H1 (cell line): ENCODE measurements at regions not wholly inside any gene's neighbourhood (a gene's known extent, or its start where the extent isn't known, plus 50 kb on each side); places are given as distances from the start of the nearest gene placed in this dataset.

Experiments used
- CTCF ChIA-PET: fragments of 300-600 bp; sonication (Branson Sonifier 250); formaldehyde crosslinking; loops from one replicate; lab custom pipeline; 2021; ENCODE audit not compliant: partially characterized antibody; lab: Charles Lee
- POLR2A ChIA-PET: fragments of 300-600 bp; sonication (Branson Sonifier 250); formaldehyde crosslinking; loops from one replicate; lab custom pipeline; 2021; ENCODE audit warnings: inconsistent platforms; ENCODE audit not compliant: partially characterized antibody; lab: Charles Lee
- DNase-seq, 2 experiments: peaks; one replicate each; pipeline versions ENCODE4 v3.0.0 to v3.0.0-alpha.2; 2010 to 2022; ENCODE audit warnings: low spot score in 2 of 2, low read depth in 1 of 2, mixed read lengths in 1 of 2
- FAIRE-seq: peaks from 2 replicates; lab custom pipeline; 2011; peaks lifted over from hg19 to GRCh38; lab: Jason Lieb, UNC
- H2AFZ ChIP-seq: 2 replicates; pipeline ENCODE4 v1.8.1; 2012; ENCODE audit warnings: low read length, inconsistent platforms
- H2AK5ac ChIP-seq: 2 replicates; pipeline ENCODE4 v1.6.1; 2013; ENCODE audit warnings: low read depth, low read length
- H2BK120ac ChIP-seq: replicated peaks from 2 replicates; pipeline ENCODE3; 2013; ENCODE audit warnings: low read depth, low read length, inconsistent platforms
- H2BK12ac ChIP-seq: 2 replicates; pipeline ENCODE4 v1.6.1; 2013; ENCODE audit warnings: low read depth, low read length
- H2BK15ac ChIP-seq: 2 replicates; pipeline ENCODE4 v1.6.1; 2013; ENCODE audit warnings: low read length
- H2BK20ac ChIP-seq: 2 replicates; pipeline ENCODE4 v1.6.1; 2013; ENCODE audit warnings: low read length
- H2BK5ac ChIP-seq: 2 replicates; pipeline ENCODE4 v1.6.1; 2013; ENCODE audit warnings: low read depth, low read length
- H3K14ac ChIP-seq: 2 replicates; pipeline ENCODE4 v1.6.1; 2013; ENCODE audit warnings: inconsistent platforms; ENCODE audit not compliant: insufficient read length
- H3K18ac ChIP-seq: 2 replicates; pipeline ENCODE4 v1.6.1; 2013; ENCODE audit warnings: low read length; ENCODE audit errors: extremely low read depth
- H3K23ac ChIP-seq: 2 replicates; pipeline ENCODE4 v1.6.1; 2013; ENCODE audit warnings: inconsistent platforms; ENCODE audit not compliant: insufficient read length
- H3K23me2 ChIP-seq: 2 replicates; pipeline ENCODE4 v1.6.1; 2013; ENCODE audit warnings: low read depth, low read length
- H3K27ac ChIP-seq: 2 replicates; pipeline ENCODE4 v1.6.1; 2011; ENCODE audit warnings: low read depth, low read length, inconsistent platforms
- H3K27me3 ChIP-seq, 4 experiments: replicated peaks in 1 of 4; 1 replicate in 1 of 4; 2 replicates in 3 of 4; pipeline versions ENCODE4 v1.6.1 to v1.8.1; 2011 to 2013; ENCODE audit warnings: low read length in 3 of 4, mild to moderate bottlenecking in 3 of 4, inconsistent platforms in 2 of 4, mixed read lengths in 2 of 4, moderate library complexity in 1 of 4; ENCODE audit not compliant: control insufficient read depth in 3 of 4, insufficient read depth in 3 of 4; ENCODE audit errors: extremely low read depth in 1 of 4
- H3K36me3 ChIP-seq, 4 experiments: 2 replicates each; pipeline versions ENCODE4 v1.6.1 to v1.8.1; 2011 to 2013; ENCODE audit warnings: mild to moderate bottlenecking in 4 of 4, low read length in 3 of 4, moderate library complexity in 2 of 4, control low read depth in 1 of 4, inconsistent platforms in 1 of 4; ENCODE audit not compliant: insufficient read depth in 4 of 4, control insufficient read depth in 2 of 4
- H3K4ac ChIP-seq: replicated peaks from 2 replicates; pipeline ENCODE3; 2013; ENCODE audit warnings: low read length, low read depth, mixed read lengths, inconsistent platforms; ENCODE audit not compliant: insufficient read length
- H3K4me1 ChIP-seq, 4 experiments: replicated peaks in 1 of 4; 1 replicate in 1 of 4; 2 replicates in 3 of 4; pipeline versions ENCODE4 v1.6.1 to v1.8.1; 2011 to 2013; ENCODE audit warnings: low read length in 3 of 4, inconsistent platforms in 2 of 4, mixed read lengths in 1 of 4; ENCODE audit not compliant: insufficient read depth in 4 of 4, control insufficient read depth in 3 of 4
- H3K4me2 ChIP-seq, 2 experiments: 2 replicates each; pipeline versions ENCODE4 v1.6.1 to v1.8.1; 2011 to 2013; ENCODE audit warnings: low read depth in 2 of 2, low read length in 2 of 2, control low read depth in 1 of 2, inconsistent platforms in 1 of 2, mild to moderate bottlenecking in 1 of 2; ENCODE audit not compliant: insufficient read depth in 1 of 2
- H3K4me3 ChIP-seq, 4 experiments: fragments of 200-600, 300-600 bp in 1 of 4; sonication (generic), shearing (Covaris generic), sonication (Bioruptor Twin) in 1 of 4; 2 replicates each; pipeline versions ENCODE4 v1.5.1 to v1.8.1; 2011 to 2016; ENCODE audit warnings: low read length in 4 of 4, low read depth in 3 of 4, control low read depth in 2 of 4, inconsistent platforms in 2 of 4, mild to moderate bottlenecking in 2 of 4, mixed read lengths in 1 of 4, moderate library complexity in 1 of 4; ENCODE audit not compliant: insufficient read depth in 2 of 4; ENCODE audit errors: extremely low read depth in 1 of 4
- H3K56ac ChIP-seq: replicated peaks from 2 replicates; pipeline ENCODE3; 2013; ENCODE audit warnings: low read depth, mild to moderate bottlenecking, mixed read lengths, low read length, inconsistent platforms; ENCODE audit not compliant: insufficient read length
- H3K79me1 ChIP-seq: 2 replicates; pipeline ENCODE4 v1.6.1; 2013; ENCODE audit warnings: low read depth, low read length, control low read depth
- H3K79me2 ChIP-seq, 2 experiments: 2 replicates each; pipeline versions ENCODE4 v1.6.1 to v1.8.1; 2012 to 2013; ENCODE audit warnings: low read length in 2 of 2, mild to moderate bottlenecking in 2 of 2, inconsistent platforms in 1 of 2; ENCODE audit not compliant: insufficient read depth in 2 of 2, control insufficient read depth in 1 of 2
- H3K9ac ChIP-seq, 4 experiments: replicated peaks in 1 of 4; 1 replicate in 1 of 4; 2 replicates in 3 of 4; pipeline versions ENCODE4 v1.6.1 to v1.8.1; 2011 to 2013; ENCODE audit warnings: low read depth in 3 of 4, low read length in 3 of 4, control low read depth in 2 of 4, mild to moderate bottlenecking in 2 of 4, moderate library complexity in 2 of 4, inconsistent platforms in 1 of 4; ENCODE audit errors: extremely low read depth in 1 of 4
- H3K9me3 ChIP-seq, 2 experiments: 2 replicates each; pipeline versions ENCODE4 v1.6.1 to v1.8.1; 2012 to 2013; ENCODE audit warnings: mild to moderate bottlenecking in 2 of 2, moderate library complexity in 2 of 2, control low read depth in 1 of 2, inconsistent platforms in 1 of 2, low read depth in 1 of 2, low read length in 1 of 2, mixed read lengths in 1 of 2; ENCODE audit not compliant: insufficient read depth in 2 of 2
- H4K20me1 ChIP-seq, 2 experiments: replicated peaks in 1 of 2; 2 replicates each; pipeline versions ENCODE3 to v1.8.1; 2011 to 2013; ENCODE audit warnings: inconsistent platforms in 2 of 2, low read length in 2 of 2, mild to moderate bottlenecking in 1 of 2; ENCODE audit not compliant: insufficient read depth in 2 of 2, control insufficient read depth in 1 of 2
- H4K5ac ChIP-seq: 2 replicates; pipeline ENCODE4 v1.6.1; 2013; ENCODE audit warnings: low read length, low read depth, mixed read lengths, inconsistent platforms; ENCODE audit not compliant: insufficient read length
- H4K8ac ChIP-seq: 2 replicates; pipeline ENCODE4 v1.8.0; 2013; ENCODE audit warnings: mild to moderate bottlenecking, moderate library complexity, low read length, inconsistent platforms; ENCODE audit not compliant: insufficient read depth; ENCODE audit errors: extremely low read depth
- H4K91ac ChIP-seq: replicated peaks from 2 replicates; pipeline ENCODE3; 2013; ENCODE audit warnings: low read length, mixed read lengths, inconsistent platforms; ENCODE audit not compliant: insufficient read length
- JUN ChIP-seq: IDR thresholded peaks from 2 replicates; pipeline ENCODE4 v1.6.1; 2011; ENCODE audit warnings: low read depth, mild to moderate bottlenecking, improper control_type of control experiment, low read length
- SAP30 ChIP-seq: fragments of 300-600 bp; sonication (generic); IDR thresholded peaks from 2 replicates; pipeline ENCODE4 v1.7.1; 2012; ENCODE audit warnings: low read length, moderate library complexity, mild to moderate bottlenecking, inconsistent platforms; ENCODE audit not compliant: insufficient read depth, insufficient replicate concordance
- SIX5 ChIP-seq: IDR thresholded peaks from 2 replicates; pipeline ENCODE4 v1.6.1; 2011; ENCODE audit warnings: mild to moderate bottlenecking, low read depth, low read length
- SP4 ChIP-seq: IDR thresholded peaks from 2 replicates; pipeline ENCODE4 v1.6.1; 2012; ENCODE audit warnings: low read length, inconsistent platforms
- WGBS, 2 experiments: shearing (Covaris generic) in 1 of 2; methylation state at CpG; one replicate each; pipeline versions ENCODE4 v1.1.6 to v1.1.7; 2013 to 2015; ENCODE audit warnings: low lambda C conversion rate in 2 of 2, mixed read lengths in 2 of 2, inconsistent platforms in 1 of 2, low coverage in 1 of 2, missing lambda C conversion rate in 1 of 2; ENCODE audit not compliant: insufficient replicate concordance in 2 of 2, insufficient coverage in 1 of 2, insufficient read length in 1 of 2; ENCODE audit errors: extremely low coverage in 1 of 2, missing lambda C conversion rate in 1 of 2; 5-methylcytosine and 5-hydroxymethylcytosine counted together

- no peaks in the 10 kb centered on the region for H3K23me2 ChIP-seq
- FAIRE-seq = no peak
- no peak overlapping the region; the same call in 1 of the 2 replicates for H2BK15ac ChIP-seq
- peak overlapping the region in 1 of 4 experiments; percentile 31; a peak in 1 of 8 replicates for H3K4me3 ChIP-seq
- no peak overlapping the region for H2BK5ac ChIP-seq
- POLR2A ChIA-PET = interaction anchor here (1.1 to 1.5 kb wide), 3 partner anchors 9 to 99 kb away, joined by 4 to 5 read pairs (median 4); no protein-coding TSS in a partner anchor
- no peak overlapping the region for H3K4ac ChIP-seq
- no peak overlapping the region for H3K9ac ChIP-seq
- no peak overlapping the region for H3K56ac ChIP-seq
- peak overlapping the region; percentile 51 for H4K91ac ChIP-seq
- TF ChIP-seq SP4 = no peak
- TF ChIP-seq SIX5 = no peak
- TF ChIP-seq JUN = no peak
- TF ChIP-seq SAP30 = no peak
- H2AFZ ChIP-seq = no peak overlapping the region
- no peaks in the 10 kb centered on the region for H4K20me1 ChIP-seq
- peak overlapping the region; percentile 48 for H2BK120ac ChIP-seq
- 87% methylated on average over 8 of the region's 8 CpGs; no CpG with 5 or more reads in 1 of the 2 experiments for WGBS, 2 experiments
- H4K8ac ChIP-seq = peak overlapping the region; percentile 39; the same call in 1 of the 2 replicates
- peaks cover 0 to 19% (median 14%) of the 10 kb centered on the region in 4 experiments; a peak in 6 of 7 replicates for H3K27me3 ChIP-seq
- no peak overlapping the region for H2AK5ac ChIP-seq
- peak overlapping the region; percentile 6; the same call in 1 of the 2 replicates for H2BK20ac ChIP-seq
- no peak overlapping the region for H3K23ac ChIP-seq
- no peak overlapping the region for H3K18ac ChIP-seq
- peak overlapping the region; percentile 71; the same call in 1 of the 2 replicates for H2BK12ac ChIP-seq
- no peak for DNase-seq
- H3K27ac ChIP-seq = no peak overlapping the region
- no peaks in the 10 kb centered on the region for H3K36me3 ChIP-seq
- H3K79me2 ChIP-seq = no peaks in the 10 kb centered on the region
- H3K79me1 ChIP-seq = no peaks in the 10 kb centered on the region
- peaks cover 5 to 23% (median 13%) of the 10 kb centered on the region in 4 experiments for H3K4me1 ChIP-seq
- CTCF ChIA-PET = interaction anchor here (0.7 to 5.7 kb wide), 9 partner anchors 9 to 167 kb away, joined by 3 to 27 read pairs (median 4); no protein-coding TSS in a partner anchor
- H4K5ac ChIP-seq = no peak overlapping the region
- no peak overlapping the region for H3K14ac ChIP-seq
- peak overlapping the region; percentile 52 to 65; a peak in 2 of 4 replicates for H3K4me2 ChIP-seq
- peaks cover 0 to 7% of the 10 kb centered on the region in 2 experiments; a peak in 1 of 4 replicates for H3K9me3 ChIP-seq
Measured at GRCh38 chr13:110811771-110812120, 98.2 kb downstream of the ING1 start.
